Inflammatory macrophage treated with lipopolysaccharide for 4 hours (primary cell): ENCODE measurements at regions not wholly inside any gene's neighbourhood (a gene's known extent, or its start where the extent isn't known, plus 50 kb on each side); places are given as distances from the start of the nearest gene placed in this dataset.
A peak's percentile ranks its signal among the peaks of the same experiment; 100 is the strongest.
"Not testable (repeated sequence)": the region's sequence is repeated elsewhere in the genome, so short reads cannot be mapped to it uniquely, and the experiment has no call there.

Experiments used
- DNase-seq: peaks from one replicate; pipeline ENCODE4 v3.0.0-alpha.2; 2020

GRCh38 chr12:33022724-33023123 lies 126.1 kb upstream of the PKP2 start:
- DNase-seq = not testable (repeated sequence)

DNA sequence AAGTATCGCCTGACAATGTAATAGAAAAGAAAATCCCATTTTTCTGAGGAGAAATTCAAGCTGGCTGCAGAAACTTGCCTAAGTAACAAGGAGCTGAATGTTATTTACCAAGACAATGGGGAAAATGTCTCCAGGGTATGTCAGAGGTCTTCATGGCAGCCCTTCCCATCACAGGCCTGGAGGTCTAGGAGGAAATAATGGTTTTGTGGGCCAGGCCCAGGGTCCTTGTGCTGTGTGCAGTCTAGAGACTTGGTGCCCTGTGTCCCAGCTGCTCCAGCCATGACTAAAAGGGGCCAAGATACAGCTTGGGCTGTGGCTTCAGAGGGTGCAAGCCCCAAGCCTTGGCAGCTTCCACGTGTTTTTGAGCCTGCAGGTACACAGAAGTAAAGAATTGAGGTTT lies 120.5 kb upstream of the PKP2 start:
- not testable (repeated sequence) for DNase-seq

DNA sequence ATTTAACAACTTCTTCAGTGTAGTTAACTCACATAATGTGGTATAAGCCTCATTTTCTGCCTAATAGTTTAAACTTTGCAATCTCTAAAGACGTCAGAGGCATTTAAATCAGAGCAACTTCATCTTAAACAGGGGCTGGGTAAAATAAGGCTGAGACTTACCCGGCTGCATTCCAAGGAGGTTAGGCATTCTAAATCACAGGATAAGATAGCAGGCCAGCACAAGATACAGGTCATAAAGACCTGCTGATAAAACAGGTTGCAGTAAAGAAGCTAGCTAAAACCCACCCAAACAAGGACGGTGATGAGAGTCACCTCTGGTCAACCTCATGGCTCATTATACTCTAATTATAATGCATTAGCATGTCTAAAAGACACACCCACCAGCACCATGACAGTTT lies 115.6 kb upstream of the PKP2 start:
- DNase-seq = no peak

- DNase-seq = peak; percentile 1
Observed at GRCh38 chr12:33006106-33006505, 109.5 kb upstream of the PKP2 start.

- no peak for DNase-seq
Observed at GRCh38 chr12:33000016-33000415, 103.4 kb upstream of the PKP2 start.

DNA sequence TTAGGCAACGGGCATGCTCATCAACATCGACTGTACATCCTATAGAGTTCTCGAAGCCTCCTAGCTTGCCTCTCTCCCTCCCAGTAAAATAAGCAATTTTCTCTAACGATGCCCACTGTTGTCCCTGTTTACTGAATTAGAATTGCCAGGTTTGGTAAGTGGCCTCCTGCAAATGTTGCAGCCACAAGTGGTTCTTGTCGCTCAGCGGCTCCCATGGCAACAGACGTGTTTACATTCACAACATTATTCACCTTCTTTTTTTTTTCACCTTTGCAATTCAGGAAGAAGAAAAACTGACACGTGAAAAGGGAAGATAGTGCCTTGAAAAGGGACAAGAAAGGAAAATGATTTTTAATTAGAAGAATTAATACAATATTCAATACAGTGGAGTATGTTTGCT lies 100.9 kb upstream of the PKP2 start:
- DNase-seq = no peak

- DNase-seq = no peak
Observed at GRCh38 chr12:32995623-32996022, 99.0 kb upstream of the PKP2 start.

DNA sequence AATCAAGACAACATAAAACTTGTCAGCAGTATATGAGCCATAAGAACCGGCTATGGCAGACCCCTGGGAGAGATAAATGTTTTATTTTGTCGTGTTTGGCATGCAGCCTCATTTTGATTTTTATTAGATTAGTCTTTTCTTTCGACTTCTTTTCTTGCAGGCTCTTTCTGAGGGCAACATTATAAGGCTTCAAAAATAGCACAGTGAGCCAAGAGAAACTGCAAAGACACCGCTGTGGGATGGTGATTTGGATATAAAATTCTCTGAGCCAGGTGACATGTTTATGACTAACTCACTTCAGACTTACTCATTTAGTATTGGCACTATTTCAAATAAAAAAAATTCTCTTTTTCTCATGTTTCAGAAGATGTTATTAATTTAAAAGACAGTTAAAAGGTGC lies 96.8 kb upstream of the PKP2 start:
- no peak for DNase-seq

DNA sequence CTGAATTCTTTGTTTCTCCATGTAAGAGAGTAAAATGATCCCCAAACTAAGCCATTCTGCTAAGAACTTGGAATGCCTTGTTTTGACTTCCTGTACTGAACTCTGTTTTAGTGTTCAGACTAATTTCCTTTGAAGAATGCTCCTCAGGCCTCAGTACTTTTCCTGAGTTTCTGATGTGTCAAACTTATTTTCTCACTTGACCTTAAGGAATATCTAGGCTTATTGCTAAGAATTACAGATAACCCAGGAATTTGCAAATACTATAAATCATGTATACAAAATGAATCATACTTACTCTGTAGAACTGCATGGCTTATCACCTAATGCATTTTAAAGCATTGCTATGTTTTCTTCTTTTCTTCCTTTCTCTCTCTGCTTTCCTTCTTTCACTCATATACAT lies 93.1 kb upstream of the PKP2 start:
- DNase-seq = no peak

GRCh38 chr12:32988982-32989381 lies 92.4 kb upstream of the PKP2 start:
- DNase-seq = no peak

- DNase-seq = no peak
Observed at GRCh38 chr12:32987512-32987911, 90.9 kb upstream of the PKP2 start.

GRCh38 chr12:32983968-32984367 lies 87.4 kb upstream of the PKP2 start:
- no peak for DNase-seq

GRCh38 chr12:32983332-32983731 lies 86.8 kb upstream of the PKP2 start:
- DNase-seq = no peak

DNA sequence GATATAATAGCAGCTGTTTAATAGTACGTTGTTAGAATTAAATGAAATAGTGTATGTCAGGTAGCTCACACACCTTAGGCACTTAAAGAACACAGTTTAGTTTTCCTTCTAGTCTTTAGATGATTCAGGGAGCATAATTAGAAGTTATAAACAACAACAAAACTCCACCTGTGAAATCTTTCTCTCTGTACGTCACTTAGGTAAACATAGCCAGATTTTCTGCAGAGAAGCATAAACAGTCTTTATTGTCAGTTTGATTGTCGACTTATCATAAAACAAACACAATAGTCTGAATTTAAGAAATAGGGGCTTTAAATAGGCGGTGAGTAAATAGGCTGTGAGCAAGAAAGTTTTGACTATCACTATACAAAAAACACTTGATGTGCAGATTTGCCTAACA lies 84.6 kb upstream of the PKP2 start:
- no peak for DNase-seq

DNA sequence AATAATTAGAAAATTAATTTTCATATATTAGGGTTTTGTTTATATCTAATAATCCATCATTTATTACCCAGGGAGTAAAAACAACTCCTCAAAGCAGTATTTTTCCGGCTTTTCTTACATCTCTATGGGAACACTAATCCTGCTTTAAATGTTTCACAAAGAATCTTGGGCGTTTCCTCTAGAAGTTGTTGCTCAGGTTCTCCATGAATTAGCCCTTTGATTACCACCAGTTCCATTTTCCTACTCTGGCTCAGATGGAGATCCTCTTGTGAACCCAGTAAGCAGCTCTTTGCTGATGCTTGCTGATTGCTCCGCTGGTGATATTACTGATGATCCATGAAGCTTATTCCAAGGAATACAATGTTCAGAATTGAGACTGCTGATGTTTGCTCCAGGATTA lies 78.5 kb upstream of the PKP2 start:
- no peak for DNase-seq

DNA sequence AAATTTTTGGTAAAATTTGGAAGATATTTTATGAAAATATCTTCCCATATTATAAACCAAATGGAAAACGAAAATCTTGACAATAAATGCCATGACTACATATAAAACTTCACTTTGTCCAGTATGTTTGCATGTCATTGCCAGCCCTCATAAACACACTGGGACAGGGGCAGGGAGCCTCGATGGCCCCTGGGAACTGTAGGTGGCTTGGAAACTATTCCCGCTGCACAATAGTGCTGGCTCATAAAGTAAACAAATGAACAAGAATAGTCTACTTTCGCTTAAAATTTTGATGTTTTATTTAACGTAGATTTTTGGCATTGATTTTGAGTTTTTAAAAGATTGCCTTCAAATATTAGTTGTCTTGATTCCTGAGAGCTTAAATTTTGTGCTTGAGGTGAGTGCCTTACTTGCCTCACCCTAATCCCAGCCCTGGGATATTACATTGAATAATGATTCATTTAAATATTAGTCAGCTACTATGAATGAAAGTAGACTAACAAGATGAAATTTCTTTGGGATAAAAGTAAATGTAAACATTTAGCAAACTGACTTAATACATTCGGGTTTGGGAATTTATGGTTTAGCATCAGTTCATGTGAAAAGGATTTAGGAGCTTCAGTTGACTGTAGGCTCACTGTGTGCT lies 74.0 kb upstream of the PKP2 start:
- no peak for DNase-seq

DNA sequence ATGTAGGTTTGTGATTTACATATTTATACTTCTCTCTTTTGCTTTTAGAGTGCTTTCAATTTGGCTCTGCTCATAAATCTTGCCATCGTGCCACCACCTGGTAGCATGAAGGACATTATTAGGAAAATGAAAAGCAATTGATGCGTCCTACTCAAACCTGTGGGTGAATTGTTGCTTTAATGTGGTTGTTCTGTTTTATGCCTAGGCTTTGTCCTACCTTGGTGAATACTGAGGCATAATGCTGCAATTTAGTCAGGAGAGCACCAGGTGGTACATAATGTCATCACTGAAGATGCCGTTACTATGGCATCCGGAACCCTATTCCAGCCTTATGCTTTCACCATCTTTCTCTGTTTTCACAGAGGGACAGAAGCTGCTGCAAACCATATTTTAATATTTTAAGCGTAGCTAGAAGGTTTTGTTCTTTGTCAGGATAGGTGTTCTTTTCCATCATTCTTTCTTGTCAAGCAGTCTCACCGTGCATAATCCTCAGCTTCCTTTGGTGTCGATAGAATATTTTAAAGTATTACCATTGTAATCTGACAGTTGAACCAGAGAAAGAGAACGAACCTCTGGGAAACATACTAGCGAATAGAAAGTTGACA lies 68.5 kb upstream of the PKP2 start:
- DNase-seq = no peak

DNA sequence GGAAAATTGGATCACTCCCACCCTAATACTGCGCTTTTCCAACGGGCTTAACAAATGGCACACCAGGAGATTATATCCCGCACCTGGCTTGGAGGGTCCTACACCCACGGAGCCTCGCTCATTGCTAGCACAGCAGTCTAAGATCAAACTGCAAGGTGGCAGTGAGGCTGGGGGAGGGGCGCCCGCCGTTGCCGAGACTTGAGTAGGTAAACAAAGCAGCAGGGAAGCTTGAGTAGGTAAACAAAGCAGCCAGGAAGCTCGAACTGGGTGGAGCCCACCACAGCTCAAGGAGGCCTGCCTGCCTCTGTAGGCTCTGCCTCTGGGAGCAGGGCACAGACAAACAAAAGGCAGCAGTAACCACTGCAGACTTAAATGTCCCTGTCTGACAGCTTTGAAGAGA lies 59.8 kb upstream of the PKP2 start:
- not testable (repeated sequence) for DNase-seq

GRCh38 chr12:32952681-32953080 lies 56.1 kb upstream of the PKP2 start:
- no peak for DNase-seq

GRCh38 chr12:32949815-32950214 lies 53.2 kb upstream of the PKP2 start:
- no peak for DNase-seq

GRCh38 chr12:32947206-32948067 lies 50.9 kb upstream of the PKP2 start:
- DNase-seq = no peak

- no peak for DNase-seq
Observed at GRCh38 chr12:32946504-32947131, 50.0 kb upstream of the PKP2 start.
